CD14-positive monocyte (primary cell): ENCODE measurements at regions not wholly inside any gene's neighbourhood (a gene's known extent, or its start where the extent isn't known, plus 50 kb on each side); places are given as distances from the start of the nearest gene placed in this dataset.

Source experiments
- DNase-seq, 3 donors: peaks; one replicate each; pipeline ENCODE4 v3.0.0-alpha.2; 2011 to 2022
- H2AFZ ChIP-seq: 2 replicates; pipeline ENCODE4 v1.6.0; 2012; ENCODE audit warnings: mild to moderate bottlenecking, low read depth, low read length, inconsistent platforms; ENCODE audit not compliant: insufficient read depth, poor library complexity, severe bottlenecking
- H3K27ac ChIP-seq, 2 donors: 1 replicate in 1 of 2; 2 replicates in 1 of 2; pipeline ENCODE4 v1.5.1; 2012 to 2013; ENCODE audit warnings: low read length in 2 of 2, control low read depth in 1 of 2, inconsistent platforms in 1 of 2, low read depth in 1 of 2, mild to moderate bottlenecking in 1 of 2
- H3K27me3 ChIP-seq, 2 donors: one replicate each; pipeline versions ENCODE4 v1.6.0 to v1.6.1; 2011 to 2013; ENCODE audit warnings: low read length in 2 of 2; ENCODE audit not compliant: control insufficient read depth in 2 of 2, insufficient read depth in 2 of 2
- H3K36me3 ChIP-seq, 2 donors: replicated peaks in 1 of 2; 1 replicate in 1 of 2; 2 replicates in 1 of 2; pipeline versions ENCODE4 v1.5.1 to v1.6.1; 2012 to 2013; ENCODE audit warnings: low read length in 2 of 2, control low read depth in 1 of 2, inconsistent platforms in 1 of 2, mild to moderate bottlenecking in 1 of 2; ENCODE audit not compliant: insufficient read depth in 2 of 2, control insufficient read depth in 1 of 2
- H3K4me1 ChIP-seq, 2 donors: 1 replicate in 1 of 2; 2 replicates in 1 of 2; pipeline versions ENCODE4 v1.5.1 to v1.6.1; 2012 to 2013; ENCODE audit warnings: low read length in 2 of 2, control low read depth in 1 of 2, inconsistent platforms in 1 of 2, mild to moderate bottlenecking in 1 of 2, moderate library complexity in 1 of 2; ENCODE audit not compliant: insufficient read depth in 2 of 2, control insufficient read depth in 1 of 2
- H3K4me2 ChIP-seq: replicated peaks from 2 replicates; pipeline ENCODE3; 2012; ENCODE audit warnings: low read length, moderate library complexity, mild to moderate bottlenecking; ENCODE audit not compliant: poor library complexity, severe bottlenecking; ENCODE audit errors: extremely low read depth
- H3K4me3 ChIP-seq, 3 experiments: fragments of 200-600 bp in 1 of 3; sonication (generic) in 1 of 3; replicated peaks in 1 of 3; 1 replicate in 2 of 3; 2 replicates in 1 of 3; pipeline ENCODE4 v1.5.1; 2011 to 2013; ENCODE audit warnings: low read length in 3 of 3, mild to moderate bottlenecking in 3 of 3, control low read depth in 2 of 3, low read depth in 2 of 3, inconsistent platforms in 1 of 3, moderate library complexity in 1 of 3
- H3K79me2 ChIP-seq: 2 replicates; pipeline ENCODE4 v1.6.0; 2012; ENCODE audit warnings: mild to moderate bottlenecking, control low read depth, inconsistent platforms, low read length, moderate library complexity; ENCODE audit not compliant: insufficient read depth
- H3K9ac ChIP-seq: 2 replicates; pipeline ENCODE4 v1.6.0; 2017; ENCODE audit warnings: low read length, mild to moderate bottlenecking; ENCODE audit not compliant: insufficient read depth, poor library complexity, severe bottlenecking
- H3K9me3 ChIP-seq, 2 donors: replicated peaks in 1 of 2; 1 replicate in 1 of 2; 2 replicates in 1 of 2; pipeline versions ENCODE4 v1.5.1 to v1.6.1; 2012 to 2013; ENCODE audit warnings: low read length in 2 of 2, control low read depth in 1 of 2; ENCODE audit not compliant: control insufficient read depth in 1 of 2, insufficient read depth in 1 of 2
- H4K20me1 ChIP-seq: 2 replicates; pipeline ENCODE4 v1.6.0; 2012; ENCODE audit warnings: mild to moderate bottlenecking, low read length, control low read depth, moderate library complexity; ENCODE audit not compliant: insufficient read depth
- H3K27ac Mint-ChIP-seq, 7 donors: one replicate each; pipeline ENCODE4 v1.8.0; 2020; ENCODE audit warnings: mild to moderate bottlenecking in 7 of 7, mixed read lengths in 7 of 7, moderate library complexity in 6 of 7, inconsistent platforms in 2 of 7
- H3K27me3 Mint-ChIP-seq, 3 donors: one replicate each; pipeline ENCODE4 v1.8.0; 2021 to 2022; ENCODE audit warnings: low read depth in 3 of 3, mild to moderate bottlenecking in 3 of 3, mixed read lengths in 3 of 3, moderate library complexity in 3 of 3, inconsistent platforms in 1 of 3
- H3K36me3 Mint-ChIP-seq, 2 donors: one replicate each; pipeline ENCODE4 v1.8.0; 2020; ENCODE audit warnings: mixed read lengths in 2 of 2, inconsistent platforms in 1 of 2, mild to moderate bottlenecking in 1 of 2
- H3K4me1 Mint-ChIP-seq: one replicate; pipeline ENCODE4 v1.8.0; 2020; ENCODE audit warnings: mild to moderate bottlenecking, mixed read lengths
- H3K4me3 Mint-ChIP-seq, 2 donors: one replicate each; pipeline ENCODE4 v1.8.0; 2020; ENCODE audit warnings: mild to moderate bottlenecking in 2 of 2, mixed read lengths in 2 of 2, moderate library complexity in 1 of 2
- H3K9me3 Mint-ChIP-seq, 7 donors: one replicate each; pipeline ENCODE4 v1.8.0; 2020 to 2022; ENCODE audit warnings: mixed read lengths in 7 of 7, mild to moderate bottlenecking in 6 of 7, moderate library complexity in 6 of 7, inconsistent platforms in 2 of 7
- CTCF ChIP-seq: fragments of 200-600 bp; IDR thresholded peaks from one replicate; pipeline ENCODE4 v1.8.0; 2022; ENCODE audit warnings: antibody characterized with exemption, mild to moderate bottlenecking
- WGBS: methylation state at CpG from one replicate; pipeline ENCODE4 v1.1.5; 2013; ENCODE audit warnings: missing lambda C conversion rate; ENCODE audit not compliant: insufficient coverage; 5-methylcytosine and 5-hydroxymethylcytosine counted together
- intact Hi-C, 2 donors: fragments of 100-400 bp; cut with micrococcal nuclease; formaldehyde crosslinking; loops; one replicate each; pipeline versions ENCODE4 v1.15.0 to v1.15.1; 2023

DNA sequence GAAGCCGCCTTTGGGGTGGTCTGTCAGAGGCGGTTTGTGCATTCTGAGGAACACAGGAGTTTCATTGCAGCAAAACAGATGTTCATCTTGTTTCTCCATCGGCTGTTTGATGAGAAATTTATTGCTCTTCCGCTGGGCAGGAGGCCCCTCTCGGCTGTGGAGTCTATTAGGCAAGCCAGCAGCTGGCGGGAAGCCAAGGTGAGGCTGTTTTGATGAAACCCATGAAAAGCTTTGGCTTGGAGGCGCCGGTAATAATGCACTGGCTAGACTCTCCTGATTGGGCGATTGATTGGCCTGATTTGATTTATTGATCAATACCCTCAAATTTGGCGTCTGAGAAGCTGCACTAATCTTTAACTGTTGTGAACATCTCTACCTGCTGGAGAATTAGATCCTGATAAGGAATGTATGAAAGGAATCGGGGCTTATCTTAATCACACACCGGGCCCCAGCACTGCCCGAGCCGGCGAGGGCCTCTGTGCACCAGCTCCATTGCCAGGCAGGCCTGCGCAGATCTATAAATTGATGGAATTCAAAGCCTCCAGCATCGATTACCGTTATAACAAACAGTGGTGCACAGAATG is 187.7 kb downstream of the PHETA1 start:
- peak overlapping the region; percentile 65 for H2AFZ ChIP-seq
- H4K20me1 ChIP-seq: no peaks in the 10 kb centered on the region
- peaks cover 23% of the 10 kb centered on the region for H3K79me2 ChIP-seq
- Mint-ChIP-seq H3K36me3 (no peaks in the 10 kb centered on the region), H3K27ac (peak overlapping the region in 5 of 7 donors; percentile 13 to 83 (median 80)), H3K4me1 (peaks cover 65% of the 10 kb centered on the region), H3K4me3 (peak overlapping the region; percentile 63 to 79), H3K9me3 (peaks cover 0 to 2% (median 0%) of the 10 kb centered on the region in 7 donors), H3K27me3 (peaks cover 0 to 2% (median 0%) of the 10 kb centered on the region in 3 donors)
- no peaks in the 10 kb centered on the region for H3K27me3 ChIP-seq
- H3K36me3 ChIP-seq: no peaks in the 10 kb centered on the region
- TF ChIP-seq CTCF: no peak
- H3K9ac ChIP-seq: no peak overlapping the region
- peak; percentile 60 to 83 (median 60) for DNase-seq
- H3K4me2 ChIP-seq: peak overlapping the region; percentile 64
- peaks cover 53 to 56% of the 10 kb centered on the region in 2 donors for H3K4me1 ChIP-seq
- H3K4me3 ChIP-seq: peak overlapping the region in 1 of 3 experiments; percentile 48
- intact Hi-C loops: no loop called here
- no peaks in the 10 kb centered on the region for H3K9me3 ChIP-seq
- 3% methylated on average over 16 of the region's 18 CpGs for WGBS
- H3K27ac ChIP-seq: no peak overlapping the region

- intact Hi-C loops: no loop called here
- Mint-ChIP-seq H3K27me3 (peaks cover 0 to 1% (median 0%) of the 10 kb centered on the region in 3 donors), H3K36me3 (no peaks in the 10 kb centered on the region), H3K4me3 (peak overlapping the region; percentile 63 to 79), H3K4me1 (peaks cover 65% of the 10 kb centered on the region), H3K9me3 (peaks cover 0 to 2% (median 0%) of the 10 kb centered on the region in 7 donors), H3K27ac (peak overlapping the region in 5 of 7 donors; percentile 13 to 83 (median 80))
- peak overlapping the region; percentile 64 for H3K4me2 ChIP-seq
- H3K27ac ChIP-seq: peak overlapping the region in 1 of 2 donors; percentile 28
- no peaks in the 10 kb centered on the region for H3K36me3 ChIP-seq
- peaks cover 23% of the 10 kb centered on the region for H3K79me2 ChIP-seq
- DNase-seq: no peak
- H3K9ac ChIP-seq: no peak overlapping the region
- WGBS: 11% methylated on average over 9 of the region's 19 CpGs
- H4K20me1 ChIP-seq: no peaks in the 10 kb centered on the region
- H3K9me3 ChIP-seq: no peaks in the 10 kb centered on the region
- peak overlapping the region in 1 of 3 experiments; percentile 48 for H3K4me3 ChIP-seq
- no peaks in the 10 kb centered on the region for H3K27me3 ChIP-seq
- H2AFZ ChIP-seq: peak overlapping the region; percentile 65
- no peak for TF ChIP-seq CTCF
- H3K4me1 ChIP-seq: peaks cover 53 to 56% of the 10 kb centered on the region in 2 donors
Measured at GRCh38 chr12:111180426-111181142, 188.3 kb downstream of the PHETA1 start.
